Liver (tissue), 3 donors: ENCODE measurements at regions not wholly inside any gene's neighbourhood (a gene's known extent, or its start where the extent isn't known, plus 50 kb on each side); places are given as distances from the start of the nearest gene placed in this dataset.

Source experiments
- EGR1 ChIP-seq, 2 donors: IDR thresholded peaks; 2 replicates each; pipeline ENCODE4 v1.6.1; 2016 to 2018; ENCODE audit warnings: antibody characterized with exemption in 2 of 2, low read depth in 2 of 2
- GABPA ChIP-seq, 2 donors: IDR thresholded peaks in 1 of 2; conservative IDR thresholded peaks in 1 of 2; 2 replicates each; pipeline ENCODE4 v1.6.1; 2016; ENCODE audit warnings: antibody characterized with exemption in 2 of 2, mild to moderate bottlenecking in 1 of 2, moderate library complexity in 1 of 2
- TAF1 ChIP-seq: conservative IDR thresholded peaks from 2 replicates; pipeline ENCODE4 v1.6.1; 2016; ENCODE audit warnings: antibody characterized with exemption, mild to moderate bottlenecking
- YY1 ChIP-seq: IDR thresholded peaks from 2 replicates; pipeline ENCODE4 v1.6.1; 2016; ENCODE audit warnings: antibody characterized with exemption, mild to moderate bottlenecking
- TF ChIP-seq, protein P1 (sequence below): fragments of 150-350 bp; IDR thresholded peaks from 2 replicates; pipeline ENCODE4 v1.5.1; 2017; ENCODE audit warnings: improper control_type of control experiment, low read depth, low read length; ENCODE audit not compliant: missing input control
- TF ChIP-seq, protein P2 (sequence below): IDR thresholded peaks from 2 replicates; pipeline ENCODE4 v1.6.1; 2016; ENCODE audit warnings: antibody characterized with exemption, mild to moderate bottlenecking
- donor health status: healthy.
- donor health status: healthy.

DNA sequence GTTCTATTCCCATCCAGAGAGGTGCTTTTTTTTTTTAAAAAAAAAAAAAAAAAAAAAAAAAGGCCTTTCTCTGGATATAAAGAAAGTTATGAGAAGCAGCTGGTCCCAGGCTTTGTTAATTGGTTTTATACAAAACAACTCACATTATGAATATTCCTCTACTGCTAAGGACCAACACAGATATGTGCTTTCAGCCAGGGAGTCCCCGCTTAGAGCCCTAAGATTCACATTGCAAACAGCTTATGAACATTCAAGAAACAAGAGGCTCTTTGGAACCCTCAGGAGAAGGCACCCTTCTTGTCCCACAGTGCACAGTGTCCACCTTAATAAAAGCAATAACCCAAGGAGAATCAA lies 53.5 kb upstream of the GPR31 start:
- TF ChIP-seq, protein P1, sequence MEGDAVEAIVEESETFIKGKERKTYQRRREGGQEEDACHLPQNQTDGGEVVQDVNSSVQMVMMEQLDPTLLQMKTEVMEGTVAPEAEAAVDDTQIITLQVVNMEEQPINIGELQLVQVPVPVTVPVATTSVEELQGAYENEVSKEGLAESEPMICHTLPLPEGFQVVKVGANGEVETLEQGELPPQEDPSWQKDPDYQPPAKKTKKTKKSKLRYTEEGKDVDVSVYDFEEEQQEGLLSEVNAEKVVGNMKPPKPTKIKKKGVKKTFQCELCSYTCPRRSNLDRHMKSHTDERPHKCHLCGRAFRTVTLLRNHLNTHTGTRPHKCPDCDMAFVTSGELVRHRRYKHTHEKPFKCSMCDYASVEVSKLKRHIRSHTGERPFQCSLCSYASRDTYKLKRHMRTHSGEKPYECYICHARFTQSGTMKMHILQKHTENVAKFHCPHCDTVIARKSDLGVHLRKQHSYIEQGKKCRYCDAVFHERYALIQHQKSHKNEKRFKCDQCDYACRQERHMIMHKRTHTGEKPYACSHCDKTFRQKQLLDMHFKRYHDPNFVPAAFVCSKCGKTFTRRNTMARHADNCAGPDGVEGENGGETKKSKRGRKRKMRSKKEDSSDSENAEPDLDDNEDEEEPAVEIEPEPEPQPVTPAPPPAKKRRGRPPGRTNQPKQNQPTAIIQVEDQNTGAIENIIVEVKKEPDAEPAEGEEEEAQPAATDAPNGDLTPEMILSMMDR = no peak
- TF ChIP-seq TAF1 (no peak), EGR1 (IDR thresholded peaks at IDR 0.05; ENCODE audit: low read depth in 2 of 2) (no peak), YY1 (no peak), GABPA (IDR thresholded peaks at IDR 0.05 in 1 of 2, conservative IDR thresholded peaks at IDR 0.05 in 1 of 2) (no peak)
- TF ChIP-seq, protein P2, sequence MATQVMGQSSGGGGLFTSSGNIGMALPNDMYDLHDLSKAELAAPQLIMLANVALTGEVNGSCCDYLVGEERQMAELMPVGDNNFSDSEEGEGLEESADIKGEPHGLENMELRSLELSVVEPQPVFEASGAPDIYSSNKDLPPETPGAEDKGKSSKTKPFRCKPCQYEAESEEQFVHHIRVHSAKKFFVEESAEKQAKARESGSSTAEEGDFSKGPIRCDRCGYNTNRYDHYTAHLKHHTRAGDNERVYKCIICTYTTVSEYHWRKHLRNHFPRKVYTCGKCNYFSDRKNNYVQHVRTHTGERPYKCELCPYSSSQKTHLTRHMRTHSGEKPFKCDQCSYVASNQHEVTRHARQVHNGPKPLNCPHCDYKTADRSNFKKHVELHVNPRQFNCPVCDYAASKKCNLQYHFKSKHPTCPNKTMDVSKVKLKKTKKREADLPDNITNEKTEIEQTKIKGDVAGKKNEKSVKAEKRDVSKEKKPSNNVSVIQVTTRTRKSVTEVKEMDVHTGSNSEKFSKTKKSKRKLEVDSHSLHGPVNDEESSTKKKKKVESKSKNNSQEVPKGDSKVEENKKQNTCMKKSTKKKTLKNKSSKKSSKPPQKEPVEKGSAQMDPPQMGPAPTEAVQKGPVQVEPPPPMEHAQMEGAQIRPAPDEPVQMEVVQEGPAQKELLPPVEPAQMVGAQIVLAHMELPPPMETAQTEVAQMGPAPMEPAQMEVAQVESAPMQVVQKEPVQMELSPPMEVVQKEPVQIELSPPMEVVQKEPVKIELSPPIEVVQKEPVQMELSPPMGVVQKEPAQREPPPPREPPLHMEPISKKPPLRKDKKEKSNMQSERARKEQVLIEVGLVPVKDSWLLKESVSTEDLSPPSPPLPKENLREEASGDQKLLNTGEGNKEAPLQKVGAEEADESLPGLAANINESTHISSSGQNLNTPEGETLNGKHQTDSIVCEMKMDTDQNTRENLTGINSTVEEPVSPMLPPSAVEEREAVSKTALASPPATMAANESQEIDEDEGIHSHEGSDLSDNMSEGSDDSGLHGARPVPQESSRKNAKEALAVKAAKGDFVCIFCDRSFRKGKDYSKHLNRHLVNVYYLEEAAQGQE = no peak
